K562 (cell line): ENCODE measurements at regions not wholly inside any gene's neighbourhood (a gene's known extent, or its start where the extent isn't known, plus 50 kb on each side); places are given as distances from the start of the nearest gene placed in this dataset.

Experiments
- ATAC-seq: fragments of 200-7000 bp; cut with Tn5 transposase; 3 replicates; pipeline ENCODE4 v1.9.1; 2020; ENCODE audit warnings: moderate library complexity
- BruUV-seq: library from RNA; stranded (reverse); fragments of 400-500 nt; replicated peaks from 2 replicates; lab custom pipeline; 2021; lab: Mats Ljungman, UMichigan
- CTCF ChIA-PET: fragments of 300-600 bp; formaldehyde crosslinking; extraction: SDS; loops from one replicate; lab custom pipeline; 2021; ENCODE audit warnings: low intra/inter-chr PET ratio; lab: Yijun Ruan, JAX
- POLR2A ChIA-PET: fragments of 300-600, 350-650 bp; sonication (Branson Sonifier 250); formaldehyde crosslinking; extraction: SDS; loops from one replicate; lab custom pipeline; 2021; ENCODE audit warnings: antibody characterized with exemption, inconsistent platforms; lab: Yijun Ruan, JAX
- DNase-seq, 4 experiments: peaks; one replicate each; pipeline versions ENCODE4 v3.0.0 to v3.0.0-alpha.2; 2011 to 2018; ENCODE audit warnings: low spot score in 3 of 4, mixed read lengths in 3 of 4; ENCODE audit errors: extremely low read depth in 1 of 4
- FAIRE-seq: peaks from 2 replicates; lab custom pipeline; 2011; peaks lifted over from hg19 to GRCh38; lab: Jason Lieb, UNC
- H2AFZ ChIP-seq: 2 replicates; pipeline ENCODE4 v1.6.0; 2011; ENCODE audit warnings: low read depth, low read length, control low read depth, inconsistent platforms
- H3K27ac ChIP-seq: fragments of 200-600 bp; 3 replicates; pipeline ENCODE4 v1.8.0; 2011; ENCODE audit warnings: low read depth, mild to moderate bottlenecking, control low read depth, inconsistent platforms, low read length, moderate library complexity, mixed read lengths; ENCODE audit errors: extremely low read depth
- H3K27me3 ChIP-seq, 2 experiments: fragments of 300-600 bp in 1 of 2; 2 replicates in 1 of 2; 3 replicates in 1 of 2; pipeline versions ENCODE4 v1.6.0 to v1.8.0; 2011; ENCODE audit warnings: inconsistent platforms in 2 of 2, low read length in 2 of 2, mild to moderate bottlenecking in 1 of 2, mixed read lengths in 1 of 2, moderate library complexity in 1 of 2; ENCODE audit not compliant: control insufficient read depth in 2 of 2, insufficient read depth in 2 of 2
- H3K36me3 ChIP-seq: fragments of 300-600 bp; 3 replicates; pipeline ENCODE4 v1.8.0; 2011; ENCODE audit warnings: mild to moderate bottlenecking, low read length, inconsistent platforms; ENCODE audit not compliant: control insufficient read depth, insufficient read depth
- H3K4me1 ChIP-seq, 2 experiments: fragments of 200-600 bp in 1 of 2; replicated peaks in 1 of 2; 2 replicates in 1 of 2; 3 replicates in 1 of 2; pipeline versions ENCODE4 v1.5.1 to v1.8.0; 2011; ENCODE audit warnings: inconsistent platforms in 2 of 2, low read length in 2 of 2, mild to moderate bottlenecking in 1 of 2, mixed read lengths in 1 of 2, moderate library complexity in 1 of 2; ENCODE audit not compliant: control insufficient read depth in 2 of 2, insufficient read depth in 2 of 2
- H3K4me2 ChIP-seq: 2 replicates; pipeline ENCODE4 v1.6.1; 2011; ENCODE audit warnings: low read length, control low read depth, inconsistent platforms, mixed read lengths; ENCODE audit not compliant: insufficient read depth
- H3K4me3 ChIP-seq: fragments of 200-600 bp; sonication (generic), shearing (Covaris generic); 2 replicates; pipeline ENCODE4 v1.5.1; 2016; ENCODE audit warnings: control low read depth, inconsistent platforms
- H3K79me2 ChIP-seq: fragments of 200-600 bp; 3 replicates; pipeline ENCODE4 v1.8.0; 2011; ENCODE audit warnings: low read length, inconsistent platforms; ENCODE audit not compliant: control insufficient read depth, insufficient read depth
- H3K9ac ChIP-seq, 2 experiments: 2 replicates each; pipeline versions ENCODE4 v1.6.0 to v1.6.1; 2011; ENCODE audit warnings: low read depth in 2 of 2, low read length in 2 of 2, control low read depth in 1 of 2, inconsistent platforms in 1 of 2, mild to moderate bottlenecking in 1 of 2, mixed read lengths in 1 of 2; ENCODE audit not compliant: insufficient read depth in 1 of 2
- H3K9me1 ChIP-seq: one replicate; pipeline ENCODE4 v1.6.0; 2011; ENCODE audit warnings: inconsistent platforms, mild to moderate bottlenecking, low read length, moderate library complexity; ENCODE audit not compliant: control insufficient read depth, insufficient read depth
- H3K9me3 ChIP-seq: replicated peaks from 2 replicates; pipeline ENCODE4 v1.5.1; 2011; ENCODE audit warnings: low read depth, low read length, inconsistent platforms; ENCODE audit not compliant: control insufficient read depth, insufficient read depth
- H4K20me1 ChIP-seq: replicated peaks from 2 replicates; pipeline ENCODE4 v1.6.1; 2011; ENCODE audit warnings: low read length, inconsistent platforms, mixed read lengths; ENCODE audit not compliant: control insufficient read depth, insufficient read depth
- ATF2 ChIP-seq: sonication (generic); formaldehyde crosslinking; IDR thresholded peaks from 2 replicates; pipeline ENCODE4 v1.8.1; 2022; ENCODE audit warnings: missing genetic modification reagents
- EP300 ChIP-seq: IDR thresholded peaks from 2 replicates; pipeline ENCODE4 v1.6.1; 2012; ENCODE audit warnings: low read length, improper control_type of control experiment
- MAFF ChIP-seq: IDR thresholded peaks from 2 replicates; pipeline ENCODE4 v1.6.1; 2012; ENCODE audit warnings: low read length, improper control_type of control experiment
- MIER1 ChIP-seq: fragments of 450-650 bp; IDR thresholded peaks from 2 replicates; pipeline ENCODE4 v1.6.1; 2016; ENCODE audit warnings: antibody characterized with exemption, mild to moderate bottlenecking, low read depth
- RHOXF2B ChIP-seq: fragments of 250-450 bp; sonication (Bioruptor Pico); conservative IDR thresholded peaks from 2 replicates; pipeline ENCODE4 v1.5.1; 2021
- ZNF407 ChIP-seq: fragments of 450-650 bp; IDR thresholded peaks from 2 replicates; pipeline ENCODE4 v1.6.1; 2016; ENCODE audit warnings: low read depth
- ZNF79 ChIP-seq: fragments of 250-450 bp; sonication (Bioruptor Pico); IDR thresholded peaks from 2 replicates; pipeline ENCODE4 v1.4.0; 2020; ENCODE audit warnings: low read depth, mild to moderate bottlenecking, moderate library complexity
- WGBS: fragments of 100-300 bp; shearing (Covaris generic); methylation state at CpG from one replicate; pipeline ENCODE4 v1.1.6; 2016; ENCODE audit warnings: low coverage, mixed read lengths; ENCODE audit not compliant: insufficient coverage; ENCODE audit errors: missing lambda C conversion rate; 5-methylcytosine and 5-hydroxymethylcytosine counted together
- in situ Hi-C: fragments of 300-500 bp; cut with MboI; formaldehyde crosslinking; loops from 4 replicates; pipeline ENCODE4 v1.15.0; 2018; ENCODE audit warnings: inconsistent platforms, mixed read lengths
- intact Hi-C: fragments of 100-400 bp; cut with micrococcal nuclease; formaldehyde crosslinking; loops from 2 replicates; pipeline ENCODE4 v1.14.2; 2022

GRCh38 chr7:108848486-108848885, 278.8 kb downstream of the DNAJB9 start:
- no TSS peak for BruUV-seq
- TF ChIP-seq ZNF79 (CRISPR knock-in tag) = no peak
- TF ChIP-seq RHOXF2B (CRISPR knock-in tag) = no peak
- no peak for TF ChIP-seq MIER1
- in situ Hi-C loops = no loop called here
- Histone ChIP-seq H4K20me1 (no peaks in the 10 kb centered on the region), H3K4me3 (no peak overlapping the region), H2AFZ (no peak overlapping the region), H3K9ac (no peak overlapping the region), H3K27ac (no peak overlapping the region), H3K4me1 (no peaks in the 10 kb centered on the region), H3K9me3 (no peaks in the 10 kb centered on the region), H3K27me3 (no peaks in the 10 kb centered on the region), H3K36me3 (no peaks in the 10 kb centered on the region), H3K4me2 (no peak overlapping the region), H3K79me2 (no peaks in the 10 kb centered on the region), H3K9me1 (no peaks in the 10 kb centered on the region)
- 0% methylated on average over 5 of the region's 5 CpGs for WGBS
- no peak for ATAC-seq
- intact Hi-C loops = no loop called here
- ChIA-PET POLR2A (no interaction called here), CTCF (no interaction called here)
- DNase-seq = no peak
- no peak for FAIRE-seq

GRCh38 chr7:108860615-108861014, 290.9 kb downstream of the DNAJB9 start:
- Histone ChIP-seq H3K4me1 (no peaks in the 10 kb centered on the region), H3K9me3 (no peaks in the 10 kb centered on the region), H3K27me3 (no peaks in the 10 kb centered on the region), H4K20me1 (no peaks in the 10 kb centered on the region), H3K4me2 (no peak overlapping the region), H2AFZ (no peak overlapping the region), H3K9me1 (no peaks in the 10 kb centered on the region), H3K27ac (no peak overlapping the region), H3K79me2 (no peaks in the 10 kb centered on the region), H3K36me3 (no peaks in the 10 kb centered on the region), H3K4me3 (no peak overlapping the region), H3K9ac (no peak overlapping the region)
- BruUV-seq = no TSS peak
- intact Hi-C loops (no loop called here), in situ Hi-C loops (no loop called here)
- no peak for DNase-seq
- CTCF ChIA-PET = no interaction called here
- POLR2A ChIA-PET = interaction anchor here (1.0 kb wide), 1 partner anchor 243 kb away, joined by 3 read pairs; no protein-coding TSS in a partner anchor
- no peak for FAIRE-seq
- no peak for ATAC-seq
- TF ChIP-seq EP300 = no peak
- no peak for TF ChIP-seq ZNF407
- TF ChIP-seq ATF2 (CRISPR knock-in tag) = no peak
- no peak for TF ChIP-seq MAFF
